WTC11 (cell line): ENCODE measurements at regions not wholly inside any gene's neighbourhood (a gene's known extent, or its start where the extent isn't known, plus 50 kb on each side); places are given as distances from the start of the nearest gene placed in this dataset.

Experiments used
- AFF4 ChIP-seq: sonication (generic); formaldehyde crosslinking; IDR thresholded peaks from 2 replicates; pipeline ENCODE4 v1.8.1; 2023; ENCODE audit warnings: mild to moderate bottlenecking, missing genetic modification reagents, borderline replicate concordance
- ATF2 ChIP-seq: sonication (generic); formaldehyde crosslinking; IDR thresholded peaks from 2 replicates; pipeline ENCODE4 v1.8.1; 2022; ENCODE audit warnings: low read depth, missing genetic modification reagents, borderline replicate concordance
- CREB1 ChIP-seq: sonication (generic); formaldehyde crosslinking; IDR thresholded peaks from 2 replicates; pipeline ENCODE4 v1.8.0; 2023; ENCODE audit warnings: mild to moderate bottlenecking, missing genetic modification reagents
- CREM ChIP-seq: sonication (generic); formaldehyde crosslinking; IDR thresholded peaks from 2 replicates; pipeline ENCODE4 v1.8.1; 2022; ENCODE audit warnings: mild to moderate bottlenecking, missing genetic modification reagents, moderate library complexity
- CTCF ChIP-seq: fragments of 200-600 bp; IDR thresholded peaks from 2 replicates; pipeline ENCODE4 v1.8.0; 2022; ENCODE audit warnings: antibody characterized with exemption
- E2F4 ChIP-seq: sonication (generic); formaldehyde crosslinking; IDR thresholded peaks from 2 replicates; pipeline ENCODE4 v1.8.1; 2022; ENCODE audit warnings: low read depth, mild to moderate bottlenecking, moderate library complexity, missing genetic modification reagents, borderline replicate concordance
- HMGXB4 ChIP-seq: sonication (generic); formaldehyde crosslinking; IDR thresholded peaks from 2 replicates; pipeline ENCODE4 v1.8.1; 2023; ENCODE audit warnings: mild to moderate bottlenecking, moderate library complexity, missing genetic modification reagents
- IRF1 ChIP-seq: sonication (generic); formaldehyde crosslinking; IDR thresholded peaks from 2 replicates; pipeline ENCODE4 v1.8.0; 2023; ENCODE audit warnings: missing genetic modification reagents
- JUN ChIP-seq: sonication (generic); formaldehyde crosslinking; IDR thresholded peaks from 2 replicates; pipeline ENCODE4 v1.8.0; 2023; ENCODE audit warnings: mild to moderate bottlenecking, missing genetic modification reagents
- MLX ChIP-seq: sonication (generic); formaldehyde crosslinking; IDR thresholded peaks from 2 replicates; pipeline ENCODE4 v1.8.1; 2023; ENCODE audit warnings: mild to moderate bottlenecking, missing genetic modification reagents, moderate library complexity
- NR3C1 ChIP-seq: sonication (generic); formaldehyde crosslinking; conservative IDR thresholded peaks from 2 replicates; pipeline ENCODE4 v1.8.1; 2023; ENCODE audit warnings: low read depth, mild to moderate bottlenecking, missing genetic modification reagents
- USF1 ChIP-seq: sonication (generic); formaldehyde crosslinking; IDR thresholded peaks from 2 replicates; pipeline ENCODE4 v1.8.0; 2022; ENCODE audit warnings: mild to moderate bottlenecking, missing genetic modification reagents
- USF2 ChIP-seq: sonication (generic); formaldehyde crosslinking; IDR thresholded peaks from 2 replicates; pipeline ENCODE4 v1.8.1; 2023; ENCODE audit warnings: mild to moderate bottlenecking, missing genetic modification reagents, moderate library complexity
- ZBTB43 ChIP-seq: sonication (generic); formaldehyde crosslinking; IDR thresholded peaks from 2 replicates; pipeline ENCODE4 v1.8.1; 2023; ENCODE audit warnings: mild to moderate bottlenecking, missing genetic modification reagents

GRCh38 chr4:131441004-131441688 lies 1707.9 kb upstream of the PCDH10 start:
- TF ChIP-seq HMGXB4 (CRISPR knock-in tag), result no peak
- no peak for TF ChIP-seq CTCF
- TF ChIP-seq CREM (CRISPR knock-in tag), result no peak
- TF ChIP-seq USF1 (CRISPR knock-in tag), result no peak
- no peak for TF ChIP-seq USF2
- no peak for TF ChIP-seq ATF2 (CRISPR knock-in tag)
- no peak for TF ChIP-seq NR3C1 (CRISPR knock-in tag)
- no peak for TF ChIP-seq ZBTB43
- no peak for TF ChIP-seq JUN (CRISPR knock-in tag)
- TF ChIP-seq AFF4, result no peak
- TF ChIP-seq CREB1 (CRISPR knock-in tag), result no peak
- TF ChIP-seq MLX (CRISPR knock-in tag), result no peak
- no peak for TF ChIP-seq IRF1
- no peak for TF ChIP-seq E2F4 (CRISPR knock-in tag)
